ENCODE measurements at regions not wholly inside any gene's neighbourhood (a gene's known extent, or its start where the extent isn't known, plus 50 kb on each side); places are given as distances from the start of the nearest gene placed in this dataset.
A peak's percentile ranks its signal among the peaks of the same experiment; 100 is the strongest.

DNA sequence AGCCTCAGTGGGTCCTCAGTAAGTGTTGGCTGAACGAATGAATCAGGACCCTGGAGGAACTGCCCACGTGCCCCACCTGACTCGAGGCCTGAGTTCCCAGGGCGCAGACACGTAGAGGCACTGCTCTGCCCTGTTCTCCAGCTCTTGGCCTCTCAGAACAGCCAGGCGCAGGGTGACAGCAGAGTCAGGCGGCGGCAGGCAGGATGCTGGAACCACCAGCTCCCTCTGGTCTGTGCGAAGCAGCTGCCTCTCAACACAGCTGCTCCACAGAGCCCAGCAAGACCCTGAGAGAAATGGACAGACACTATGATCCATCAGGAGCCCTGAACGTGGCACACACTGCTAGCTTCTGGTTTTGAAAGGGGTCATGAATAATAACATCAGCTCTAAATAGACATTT, 53.1 kb upstream of the BCO1 start:
- no peak for FAIRE-seq

- FAIRE-seq: peak; percentile 92
Observed at GRCh38 chr16:81181013-81181720, 57.3 kb upstream of the BCO1 start.

DNA sequence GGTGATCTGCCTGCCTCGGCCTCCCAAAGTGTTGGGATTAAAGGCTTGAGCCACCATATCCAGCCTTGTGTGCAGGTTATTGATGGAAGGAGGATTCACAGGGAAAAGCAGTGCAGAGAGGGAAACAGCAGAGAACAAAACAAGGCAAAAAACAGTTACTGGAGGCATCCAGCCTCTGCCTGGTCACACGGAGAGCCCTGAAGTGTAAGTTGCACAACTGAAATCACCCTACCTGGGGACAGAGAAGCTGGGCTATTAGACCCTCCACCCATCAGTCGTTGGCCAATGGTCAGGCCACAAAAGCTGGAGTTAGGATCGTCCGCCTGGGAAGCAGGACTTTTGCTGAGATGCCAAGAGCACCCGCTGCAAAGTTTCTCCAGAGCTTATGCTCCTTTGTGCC, 57.9 kb upstream of the BCO1 start:
- FAIRE-seq: no peak

GRCh38 chr16:81179219-81179618, 59.3 kb upstream of the BCO1 start:
- FAIRE-seq: no peak

DNA sequence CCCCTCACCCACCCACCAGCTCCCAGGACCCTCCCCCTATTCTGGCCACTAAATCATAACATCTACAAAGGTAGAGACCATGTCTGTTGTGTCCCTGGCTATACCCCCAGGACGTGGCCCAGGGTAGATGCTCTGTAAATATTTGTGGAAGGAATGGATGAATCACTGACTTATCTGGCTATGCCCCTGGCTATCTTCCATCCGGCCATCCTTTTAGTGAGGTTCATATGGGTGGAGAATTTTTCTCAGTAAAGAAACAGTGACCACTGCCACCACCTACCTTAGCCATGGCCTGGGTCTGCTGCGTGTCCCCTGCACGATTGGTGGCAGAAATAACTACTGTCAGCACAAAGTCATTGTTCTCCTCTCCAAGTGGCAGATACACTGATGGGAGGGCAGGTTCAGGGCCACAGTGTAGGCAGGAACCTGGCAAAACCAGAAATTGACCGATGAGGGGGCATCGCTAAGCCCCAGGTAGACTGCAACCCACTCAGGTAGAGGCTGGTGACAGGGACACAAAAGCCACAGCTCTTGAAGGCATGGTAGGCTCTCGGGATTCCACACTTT, 63.1 kb upstream of the BCO1 start:
- FAIRE-seq: no peak

- no peak for FAIRE-seq
Observed at GRCh38 chr16:81174644-81175324, 63.7 kb upstream of the BCO1 start.

GRCh38 chr16:81172769-81173658, 65.5 kb upstream of the BCO1 start:
- FAIRE-seq: no peak

GRCh38 chr16:81170824-81171223, 67.7 kb upstream of the BCO1 start:
- no peak for FAIRE-seq

- no peak for FAIRE-seq
Observed at GRCh38 chr16:81168406-81168805, 70.1 kb upstream of the BCO1 start.

- no peak for FAIRE-seq
Observed at GRCh38 chr16:81167851-81168250, 70.6 kb upstream of the BCO1 start.

DNA sequence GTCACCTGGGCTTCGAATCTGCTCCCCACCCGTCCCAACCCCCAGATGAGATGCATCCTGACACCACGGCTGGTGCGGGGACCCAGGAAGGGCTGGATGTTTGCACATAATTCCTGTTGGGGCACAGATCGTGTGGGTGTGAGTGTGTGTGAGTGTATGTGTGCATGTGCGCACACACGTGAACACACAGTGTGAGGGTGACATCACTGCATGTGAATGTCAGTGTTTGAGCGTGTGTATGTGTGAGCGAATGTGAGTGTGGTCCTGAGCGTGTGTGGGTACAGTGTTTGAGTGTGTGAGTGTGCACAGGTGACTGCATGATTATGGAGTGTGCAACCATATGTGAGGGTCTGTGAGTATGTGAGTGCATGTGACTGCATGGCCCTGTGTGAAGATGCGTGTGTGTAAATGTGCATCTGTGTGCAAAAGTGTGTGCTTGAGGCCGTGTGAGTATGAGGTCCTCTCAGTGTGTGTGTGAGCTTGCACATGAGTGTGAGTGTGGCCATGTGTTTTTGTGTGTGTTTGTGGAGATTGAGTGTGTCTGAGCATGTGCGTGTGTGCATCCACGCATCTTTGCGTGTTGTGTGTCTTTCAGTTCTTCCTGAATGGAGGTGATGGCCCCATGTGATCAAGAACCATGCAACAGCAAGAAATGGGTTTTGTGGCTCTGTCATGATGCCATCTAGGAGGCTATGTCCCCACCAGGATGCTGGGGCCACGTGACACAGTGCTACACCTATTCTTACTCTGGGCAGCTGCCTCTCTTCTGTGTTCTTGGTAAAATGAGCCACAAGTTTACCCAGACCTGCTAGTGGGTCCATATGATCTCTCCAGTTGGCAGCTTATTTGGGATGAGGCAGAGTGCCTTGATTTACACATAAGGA, 70.5 kb upstream of the GCSH start:
- no peak for FAIRE-seq

DNA sequence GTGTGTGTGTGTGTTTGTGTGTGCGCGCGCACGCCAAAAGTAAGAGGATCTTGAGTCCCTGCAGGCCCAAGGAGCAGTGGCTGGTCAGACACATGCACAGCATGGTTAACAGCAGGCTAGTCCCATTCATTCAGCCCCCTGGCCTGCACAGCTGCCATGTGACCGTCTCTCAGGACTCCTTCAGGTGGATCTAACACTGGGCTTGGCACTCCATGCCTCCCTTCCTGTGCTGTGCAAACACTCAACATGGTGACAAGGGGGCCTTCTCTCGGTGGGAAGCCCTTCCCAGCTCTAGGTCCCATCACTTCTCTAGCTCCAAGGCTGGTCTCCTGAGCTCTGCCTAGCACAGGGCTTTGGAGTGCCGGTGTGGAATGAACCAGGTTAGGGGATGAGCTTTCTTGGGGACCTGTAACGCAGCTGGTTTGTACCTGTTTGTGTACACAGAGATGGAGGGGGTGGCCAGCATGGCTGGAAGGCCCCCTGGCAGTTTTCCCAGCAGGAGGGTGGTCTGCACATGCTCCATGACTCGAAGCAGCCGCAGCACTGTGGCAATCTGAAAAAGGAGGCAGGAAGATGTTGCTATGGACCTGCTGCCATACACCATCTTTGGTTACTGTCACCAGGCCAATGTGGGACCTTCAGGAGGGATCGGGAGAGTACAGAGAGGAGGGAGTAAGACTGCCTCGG, 69.4 kb upstream of the GCSH start:
- FAIRE-seq: no peak

DNA sequence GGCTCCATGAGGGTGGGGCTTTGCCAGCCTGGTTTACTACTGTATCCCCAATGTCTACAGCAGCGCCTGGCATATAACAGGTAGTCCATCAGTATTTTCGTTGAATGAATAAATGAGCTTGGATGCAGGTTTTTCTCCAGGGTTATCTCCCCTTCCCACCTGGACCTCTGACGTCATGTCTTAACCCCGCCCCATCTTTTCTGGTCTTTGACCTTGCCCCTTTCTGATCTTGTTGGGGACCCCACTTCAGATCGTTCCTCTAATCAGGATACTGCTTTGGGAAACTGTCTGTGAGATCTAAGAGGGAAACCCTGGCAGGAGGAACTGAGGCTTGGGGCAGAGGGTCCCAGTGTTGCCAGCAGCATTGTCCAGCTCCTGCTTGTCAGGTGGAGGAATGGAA, 68.8 kb upstream of the GCSH start:
- FAIRE-seq: no peak

- no peak for FAIRE-seq
Observed at GRCh38 chr16:81164481-81164880, 68.3 kb upstream of the GCSH start.

GRCh38 chr16:81163671-81164070, 67.5 kb upstream of the GCSH start:
- FAIRE-seq: no peak

- FAIRE-seq: no peak
Observed at GRCh38 chr16:81158964-81159363, 62.8 kb upstream of the GCSH start.

DNA sequence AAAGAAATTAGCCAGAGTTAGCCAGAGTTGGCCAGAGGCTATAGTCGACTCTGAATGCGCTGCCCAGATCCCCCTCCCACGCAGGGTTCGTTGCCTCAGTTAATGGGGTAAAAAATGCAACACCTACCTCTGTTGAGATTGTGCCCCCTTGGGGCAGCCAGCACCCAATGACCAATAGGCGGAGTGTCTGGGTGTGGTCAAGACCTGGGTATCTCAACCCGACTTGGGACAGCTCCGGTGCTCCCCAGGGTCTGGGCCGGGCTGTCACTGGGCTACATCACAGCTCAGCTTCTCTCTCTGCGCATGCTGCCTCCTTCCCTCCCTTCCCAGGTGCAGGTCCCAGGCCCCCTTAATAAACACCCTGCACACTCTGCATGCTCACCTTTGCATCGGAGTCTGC, 59.6 kb upstream of the GCSH start:
- no peak for FAIRE-seq

DNA sequence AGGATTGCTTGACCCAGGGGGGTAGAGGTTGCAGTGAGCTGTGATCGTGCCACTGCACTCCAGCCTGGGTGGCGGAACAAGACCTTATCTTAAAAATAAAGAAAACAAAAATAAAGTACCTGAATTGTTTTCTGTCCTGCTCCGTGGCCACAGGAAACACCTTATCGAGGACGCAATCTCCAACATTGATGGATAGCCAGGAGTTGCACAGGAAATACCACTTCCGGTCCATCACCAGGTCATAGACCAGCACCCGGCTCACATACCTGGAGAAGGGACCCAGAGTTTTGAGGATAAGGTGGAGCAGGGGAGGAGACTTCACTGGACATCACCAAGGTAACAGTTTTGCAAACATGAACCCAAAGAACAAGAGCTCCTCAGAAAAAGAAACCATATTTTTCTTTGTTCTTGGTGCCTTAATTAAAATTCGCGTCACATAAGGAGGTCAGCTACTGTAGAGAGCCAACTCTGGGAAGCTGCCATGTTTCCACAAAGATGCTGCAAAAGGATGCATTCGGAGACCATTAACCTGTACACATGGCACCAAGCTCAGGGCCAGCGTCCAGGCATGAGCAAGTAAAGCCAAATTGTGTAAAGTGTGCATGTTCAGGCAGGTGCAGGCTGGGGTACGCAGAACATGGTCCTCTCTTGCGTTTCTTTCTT, 55.6 kb upstream of the GCSH start:
- FAIRE-seq: no peak

DNA sequence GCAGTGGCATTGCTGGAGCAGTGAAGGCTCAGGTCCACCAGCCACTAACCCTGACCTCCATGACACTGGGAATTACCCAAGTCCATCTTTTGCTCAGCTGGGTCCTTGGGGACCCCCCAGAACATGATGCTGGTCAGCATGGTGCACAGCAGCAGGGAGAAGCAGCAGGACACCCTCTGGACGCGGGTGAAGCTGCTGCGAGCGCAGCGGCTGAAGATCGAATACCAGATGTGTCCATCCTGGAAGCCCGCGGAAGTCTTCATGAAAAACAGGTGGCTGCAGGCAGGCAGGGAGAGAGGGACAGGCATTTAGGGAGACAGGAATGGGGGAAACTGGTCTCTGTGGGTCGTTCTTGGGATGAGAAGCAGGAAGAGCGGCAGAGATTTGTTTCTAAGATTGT, 53.4 kb upstream of the GCSH start:
- no peak for FAIRE-seq

DNA sequence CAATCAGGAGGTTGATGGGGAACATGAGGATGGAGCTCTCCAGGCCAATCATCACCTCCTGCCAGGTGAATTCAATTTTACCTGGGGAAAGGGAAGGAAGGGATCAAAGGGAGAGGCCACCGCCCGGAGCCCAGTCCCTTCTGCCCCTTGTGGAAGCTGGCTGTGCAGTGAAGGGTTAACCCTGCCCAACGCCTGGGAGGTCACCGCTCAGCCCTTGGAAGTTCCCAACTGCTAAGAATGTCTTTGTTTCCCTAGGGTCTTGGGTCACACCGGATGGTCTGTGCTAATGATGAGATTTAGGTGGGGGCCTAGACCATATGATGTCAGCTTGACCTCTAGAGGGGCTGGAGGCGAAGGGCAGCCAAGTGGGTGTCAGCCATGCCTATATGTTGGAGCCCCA, 52.1 kb upstream of the GCSH start:
- no peak for FAIRE-seq

All from endometrium (tissue), 2 donors.